NCI-H748 (cell line): ENCODE measurements at regions not wholly inside any gene's neighbourhood (a gene's known extent, or its start where the extent isn't known, plus 50 kb on each side); places are given as distances from the start of the nearest gene placed in this dataset.
"Not testable (repeated sequence)": the region's sequence is repeated elsewhere in the genome, so short reads cannot be mapped to it uniquely, and the experiment has no call there.

Source experiments
- DNase-seq: peaks from one replicate; lab custom pipeline; 2025; ENCODE audit not compliant: unreplicated experiment; lab: John Stamatoyannopoulos, UW

DNA sequence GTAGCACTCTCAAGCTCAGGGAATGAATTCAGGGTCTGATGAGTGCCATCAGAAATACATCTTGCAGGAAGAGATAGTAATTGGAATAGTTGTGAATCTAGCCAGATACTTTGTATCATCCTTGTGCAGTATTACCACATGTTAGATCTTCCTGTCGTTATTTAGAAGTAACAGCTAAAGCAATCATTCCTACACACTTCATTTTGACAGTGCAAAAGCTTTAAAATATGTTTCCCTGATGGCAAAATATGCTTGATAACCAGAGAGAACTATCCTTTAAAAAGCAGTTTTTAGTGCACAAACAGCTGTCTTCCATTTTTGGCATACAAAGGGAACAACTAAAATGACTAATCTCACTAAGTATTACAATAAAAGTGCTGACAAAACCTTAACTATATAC is 149.5 kb upstream of the SLC38A2 start:
- no peak for DNase-seq

DNA sequence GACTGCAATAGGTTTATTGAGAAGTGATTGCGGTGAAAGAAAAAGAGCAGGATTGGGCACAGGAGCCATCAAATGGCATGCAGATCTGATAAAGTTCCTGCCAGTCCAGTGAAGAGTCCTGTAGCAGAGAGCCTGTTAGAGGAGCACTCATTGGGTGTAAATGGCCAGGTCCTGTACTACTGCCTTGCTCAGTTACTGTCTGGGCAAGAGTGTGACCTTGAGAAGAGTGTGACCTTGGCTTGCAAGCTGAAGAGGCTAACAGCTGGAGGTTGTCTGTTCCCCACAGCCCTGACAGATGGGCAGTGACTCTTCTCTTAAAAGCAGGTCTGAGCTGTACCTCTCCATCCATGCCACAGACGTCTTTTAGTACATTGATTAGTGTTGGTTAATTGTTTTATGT is 148.6 kb upstream of the SLC38A2 start:
- no peak for DNase-seq

DNA sequence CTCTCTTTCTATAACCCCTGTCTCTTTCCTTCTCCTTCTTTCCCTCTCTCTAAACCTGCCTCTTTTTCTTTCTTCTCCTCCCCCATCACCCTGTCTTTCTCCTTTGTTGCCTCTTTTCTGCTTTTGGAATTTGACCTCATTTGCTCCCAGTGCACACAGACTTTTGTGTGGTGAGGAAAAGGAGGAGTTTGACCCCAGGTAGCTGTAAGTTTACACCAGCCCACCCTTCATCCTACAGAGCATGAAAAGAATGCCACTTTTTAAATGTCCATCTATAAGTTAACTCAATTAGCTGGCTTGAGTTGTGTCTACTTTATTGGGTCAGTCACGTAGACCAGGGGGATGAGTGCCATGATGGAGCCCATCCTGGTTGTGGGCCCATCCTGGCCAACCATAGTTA is 146.8 kb upstream of the SLC38A2 start:
- no peak for DNase-seq

DNA sequence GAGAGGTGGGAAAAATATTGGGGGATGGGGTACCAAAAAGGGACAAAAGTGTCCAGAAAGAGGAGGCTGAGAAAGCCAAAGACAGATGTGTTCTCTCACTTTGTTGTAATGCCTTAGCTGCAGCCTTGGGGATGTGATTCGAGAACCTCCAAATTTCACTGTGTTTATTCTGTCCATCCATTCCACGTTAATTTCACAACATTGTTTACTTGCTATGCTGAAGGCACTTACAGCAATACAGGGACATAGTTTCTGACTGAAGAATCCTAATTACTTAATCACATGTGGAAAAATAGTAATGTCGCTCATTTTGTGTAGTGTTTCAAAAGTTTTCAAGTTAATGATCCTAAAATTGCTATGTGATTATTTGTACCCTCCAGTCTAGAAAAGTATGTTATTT is 146.2 kb upstream of the SLC38A2 start:
- DNase-seq = no peak

DNA sequence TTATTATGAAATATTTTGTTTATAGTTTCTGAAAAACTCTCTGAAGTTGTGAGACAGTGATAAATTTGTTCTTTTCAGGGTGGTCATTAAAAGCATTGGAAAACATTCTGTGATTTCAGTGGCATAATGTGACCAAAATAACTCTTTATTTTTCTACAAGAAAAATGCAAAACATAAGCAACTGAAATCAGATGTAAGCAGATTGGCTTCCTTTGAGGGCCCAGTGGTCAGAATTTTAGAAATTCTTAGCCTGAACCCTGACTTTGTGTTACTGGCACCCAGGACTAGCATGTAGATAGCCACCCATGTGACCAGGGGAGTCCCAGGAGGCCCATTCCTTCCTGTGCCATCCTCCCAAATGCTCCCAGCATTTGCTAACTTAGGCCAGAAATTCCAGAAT is 145.6 kb upstream of the SLC38A2 start:
- DNase-seq = no peak

DNA sequence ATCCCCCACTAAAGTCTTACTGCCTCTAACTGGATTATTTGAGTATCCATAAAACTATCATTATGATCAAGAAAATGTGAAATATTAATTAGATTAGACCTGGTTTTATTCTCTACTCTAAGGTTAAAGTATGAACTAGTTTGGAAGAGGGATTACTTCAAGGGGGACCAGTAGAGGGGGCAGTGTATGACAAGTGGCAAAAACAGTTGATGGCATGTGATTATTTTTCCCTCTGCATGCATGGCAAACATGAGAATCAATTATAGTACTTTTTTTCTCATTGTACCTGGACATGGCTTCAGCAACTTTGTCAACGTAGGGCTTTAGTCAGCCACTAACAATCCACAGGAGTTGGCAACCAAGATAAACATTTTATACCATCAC is 145.0 kb upstream of the SLC38A2 start:
- no peak for DNase-seq

DNA sequence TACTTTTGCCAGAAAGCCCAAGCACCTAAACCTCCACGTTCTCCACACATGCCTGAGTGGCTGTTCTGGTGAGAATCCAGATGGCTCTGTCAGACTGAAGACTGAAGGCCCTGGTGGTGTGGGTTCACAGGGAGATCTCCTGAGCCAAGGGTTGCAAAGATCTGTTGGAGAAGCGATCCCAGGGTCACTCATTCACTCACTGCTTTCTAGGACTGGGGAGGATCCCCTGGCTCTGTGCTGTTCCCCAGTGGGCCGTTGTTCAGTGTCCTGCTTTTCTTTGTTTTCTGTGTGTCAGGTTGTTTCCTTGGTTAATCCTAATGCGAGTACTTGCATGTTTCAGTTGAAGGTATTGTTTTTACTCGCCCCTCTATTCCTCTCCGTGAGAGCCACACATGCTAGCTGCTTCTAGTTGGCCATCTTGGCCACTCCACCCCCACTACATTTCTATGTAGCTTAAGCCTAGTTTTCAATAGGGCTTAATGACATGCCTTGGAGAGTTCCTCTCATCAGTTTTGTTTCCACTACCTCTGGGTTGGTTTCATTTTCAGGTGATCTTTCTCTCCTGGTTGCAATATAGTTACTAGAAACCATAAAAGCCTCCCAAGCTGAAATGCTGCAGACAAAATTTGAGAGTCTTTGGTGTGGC is 144.5 kb upstream of the SLC38A2 start:
- DNase-seq = no peak

DNA sequence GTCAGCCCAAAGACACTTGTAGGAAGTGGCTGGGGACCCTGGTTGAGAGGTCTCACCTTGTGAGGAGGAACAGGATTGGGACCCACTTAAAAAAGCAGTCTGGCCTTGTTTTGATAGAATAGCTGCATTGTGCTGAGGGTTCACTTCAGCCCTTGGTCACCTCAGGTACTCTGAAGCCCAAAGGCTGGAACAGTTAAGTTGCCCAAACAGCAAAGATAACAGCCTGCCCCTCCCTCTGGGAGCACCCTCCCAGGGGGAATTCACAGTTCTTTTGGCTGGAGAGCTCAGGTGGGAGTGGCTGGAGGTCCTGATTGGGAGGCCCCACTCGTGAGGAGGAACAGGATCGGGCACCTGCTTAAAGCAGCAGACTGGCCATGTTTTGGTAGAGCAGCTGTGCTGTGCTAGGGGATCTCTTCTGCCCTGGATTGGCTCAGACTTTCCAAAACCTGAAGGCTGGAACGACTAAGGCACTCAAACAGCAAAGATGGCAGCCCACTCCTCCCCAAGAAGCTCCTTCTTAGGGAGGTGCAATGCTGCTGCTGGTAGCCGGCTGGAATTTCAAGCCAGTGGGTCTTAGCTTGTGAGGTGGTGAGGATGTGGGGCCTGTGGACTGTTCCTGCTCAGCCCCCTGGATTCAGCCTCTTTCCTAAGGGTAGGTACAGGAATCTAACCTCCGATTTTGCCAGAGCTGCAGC is 143.8 kb upstream of the SLC38A2 start:
- no peak for DNase-seq

DNA sequence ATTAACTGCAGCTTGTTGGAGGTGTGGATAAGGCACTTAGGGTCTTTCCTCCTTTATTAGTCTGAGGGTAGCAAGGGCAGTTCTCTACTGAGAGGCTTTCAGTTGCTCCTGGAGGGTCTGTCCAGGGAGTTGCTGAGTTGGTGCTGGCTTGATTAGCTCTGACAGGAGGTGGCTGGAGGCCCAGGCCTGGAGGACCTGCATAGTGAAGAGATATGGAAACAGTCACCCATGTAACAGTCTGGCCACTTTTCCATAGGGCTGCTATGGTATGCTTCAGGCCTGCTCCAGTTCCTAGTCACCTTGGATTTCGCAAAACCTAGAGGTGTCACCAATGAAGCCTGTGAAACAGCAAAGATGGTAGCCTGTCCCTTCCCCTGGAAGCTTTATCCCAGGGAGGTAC is 143.3 kb upstream of the SLC38A2 start:
- DNase-seq = no peak

DNA sequence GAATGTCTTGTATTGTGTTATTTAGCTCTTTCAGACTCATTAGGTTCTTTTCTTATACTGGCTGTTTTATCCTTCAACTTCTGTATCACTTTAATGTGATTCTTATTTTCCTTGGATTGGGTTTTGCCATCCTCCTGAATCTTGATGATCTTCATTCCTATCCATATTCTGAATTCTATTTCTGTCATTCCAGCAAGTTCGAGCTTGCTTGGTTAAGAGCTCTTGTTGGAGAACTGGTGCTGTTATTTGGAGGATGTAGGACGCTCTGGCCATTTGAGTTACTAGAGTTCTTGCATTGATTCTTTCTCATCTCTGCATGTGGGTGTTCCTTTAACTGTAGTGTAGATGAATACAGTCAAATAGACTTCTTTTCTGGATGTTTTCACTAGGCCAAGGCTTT is 142.3 kb upstream of the SLC38A2 start:
- no peak for DNase-seq

DNA sequence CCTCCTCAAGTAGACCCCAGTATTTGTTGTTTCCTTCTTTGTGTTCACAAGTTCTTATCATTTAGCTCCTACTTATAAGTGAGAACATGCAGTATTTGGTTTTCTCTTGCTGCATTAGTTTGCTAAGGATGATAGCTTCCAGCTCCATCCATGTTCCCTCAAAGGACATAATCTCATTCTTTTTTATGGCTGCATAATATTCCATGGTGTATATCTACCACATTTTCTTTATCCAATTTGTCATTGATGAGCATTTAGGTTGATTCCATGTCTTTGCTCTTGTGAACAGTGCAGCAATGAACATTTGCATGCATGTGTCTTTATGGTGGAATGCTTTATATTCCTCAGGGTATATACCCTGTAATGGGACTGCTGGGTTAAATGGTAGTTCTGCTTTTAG is 137.7 kb upstream of the SLC38A2 start:
- DNase-seq = not testable (repeated sequence)

DNA sequence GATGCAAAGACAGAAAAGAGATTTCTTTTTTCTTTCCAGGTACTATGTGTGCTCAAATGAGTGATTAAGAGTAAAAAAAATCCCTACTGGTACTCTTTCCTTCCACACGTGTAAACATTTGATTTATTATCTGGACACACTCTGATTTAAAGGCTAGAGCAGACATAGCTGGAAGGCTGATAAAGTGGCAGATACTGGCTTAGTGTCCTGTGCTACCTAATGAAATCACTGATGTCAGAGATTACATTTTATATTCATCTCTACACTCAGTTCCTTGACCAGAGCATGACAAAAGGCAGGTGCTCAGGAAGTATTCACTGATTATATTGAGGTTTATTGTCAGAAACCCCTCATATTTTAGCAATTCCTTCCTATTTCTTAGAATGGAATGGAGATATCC is 136.6 kb upstream of the SLC38A2 start:
- DNase-seq = no peak

DNA sequence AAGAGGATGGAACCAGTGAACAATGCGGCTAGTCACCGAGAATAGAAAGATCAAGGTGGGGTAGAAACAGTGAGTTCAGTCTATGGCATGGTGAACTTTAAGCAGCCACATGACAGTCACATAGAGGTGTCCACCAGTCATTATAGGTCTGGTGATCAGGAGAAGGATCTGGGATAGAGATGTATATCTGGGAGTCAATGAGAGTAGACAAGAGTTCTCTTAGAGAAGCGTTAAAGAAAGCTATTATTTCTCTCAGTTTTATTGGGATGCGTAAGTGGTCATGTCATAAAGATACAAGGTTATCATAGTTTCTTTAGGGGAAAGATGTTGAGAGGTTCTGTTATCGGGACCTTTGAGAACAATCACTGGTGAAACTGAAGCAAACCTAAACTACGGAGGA is 136.1 kb upstream of the SLC38A2 start:
- no peak for DNase-seq

DNA sequence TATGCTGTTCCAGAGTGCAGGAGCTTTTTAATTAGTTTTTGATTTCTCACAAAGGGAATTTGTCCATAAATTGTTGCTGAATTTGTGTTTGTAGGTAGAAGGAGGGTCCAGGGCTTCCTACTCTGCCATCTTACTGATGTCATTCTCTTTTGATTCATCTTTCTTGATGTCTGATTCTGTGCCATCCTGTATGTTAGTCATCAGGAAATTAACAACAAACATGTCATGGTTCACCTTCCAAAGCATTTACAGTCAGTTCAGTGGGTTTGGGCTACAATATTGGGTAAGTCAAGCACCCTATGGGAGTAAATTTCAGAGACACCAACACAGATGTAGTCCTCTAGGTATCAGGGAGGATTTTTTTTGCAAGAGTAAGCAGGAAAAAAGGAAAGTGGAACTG is 135.2 kb upstream of the SLC38A2 start:
- no peak for DNase-seq

DNA sequence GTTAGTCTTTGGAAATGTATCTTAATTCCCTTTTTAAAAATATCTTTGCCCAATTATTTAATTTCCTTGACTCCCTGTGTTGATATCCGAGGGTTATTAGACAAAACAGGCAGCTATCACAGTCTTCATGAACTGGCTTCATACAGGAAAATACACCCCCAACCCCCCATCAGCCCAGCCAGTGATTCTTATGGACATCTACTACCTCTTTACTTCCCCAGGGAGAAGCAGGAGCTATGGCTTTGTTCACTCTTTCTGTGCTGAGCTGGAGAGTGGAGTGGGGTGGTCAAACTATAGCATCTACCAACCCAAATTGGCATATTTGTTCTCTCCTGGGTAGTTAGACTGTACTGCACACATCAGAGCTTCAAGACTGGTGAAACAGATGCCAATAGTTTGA is 134.4 kb upstream of the SLC38A2 start:
- DNase-seq = no peak

DNA sequence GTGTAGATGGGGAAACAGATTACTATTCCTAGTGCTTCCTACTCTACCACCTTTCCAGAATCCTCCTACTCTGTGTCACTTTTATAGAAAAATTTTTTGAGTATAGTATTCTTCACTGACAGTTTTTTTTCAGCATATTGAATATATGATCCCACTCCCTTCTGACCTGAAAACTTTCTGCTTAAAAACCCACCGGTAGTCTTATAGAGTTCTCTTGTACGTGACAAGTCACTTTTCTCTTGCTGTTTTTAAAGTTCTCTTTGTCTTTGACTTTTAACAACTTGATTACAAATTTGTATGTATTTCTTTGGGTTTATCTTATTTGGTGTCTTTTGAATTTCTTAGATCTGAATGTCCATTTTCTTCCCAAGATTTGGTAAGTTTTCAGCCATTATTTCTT is 133.6 kb upstream of the SLC38A2 start:
- DNase-seq = no peak

DNA sequence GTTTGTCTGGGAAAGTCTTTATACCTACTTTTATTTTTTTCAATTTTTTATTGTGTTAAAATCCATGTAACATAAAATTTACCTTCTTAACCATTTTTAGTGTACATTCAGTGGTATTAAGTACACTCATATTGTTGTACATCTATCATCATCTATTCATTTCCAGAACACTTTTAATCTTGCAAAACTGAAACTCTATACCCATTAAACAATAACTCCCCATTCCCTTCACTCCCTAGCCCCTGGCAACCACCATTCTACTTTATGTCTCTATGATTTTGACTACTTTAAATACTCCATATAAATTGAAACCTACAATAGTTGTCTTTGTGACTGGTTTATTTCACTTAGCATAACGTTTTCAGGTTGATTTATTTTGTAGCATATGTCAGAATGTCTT is 131.9 kb upstream of the SLC38A2 start:
- DNase-seq = no peak

DNA sequence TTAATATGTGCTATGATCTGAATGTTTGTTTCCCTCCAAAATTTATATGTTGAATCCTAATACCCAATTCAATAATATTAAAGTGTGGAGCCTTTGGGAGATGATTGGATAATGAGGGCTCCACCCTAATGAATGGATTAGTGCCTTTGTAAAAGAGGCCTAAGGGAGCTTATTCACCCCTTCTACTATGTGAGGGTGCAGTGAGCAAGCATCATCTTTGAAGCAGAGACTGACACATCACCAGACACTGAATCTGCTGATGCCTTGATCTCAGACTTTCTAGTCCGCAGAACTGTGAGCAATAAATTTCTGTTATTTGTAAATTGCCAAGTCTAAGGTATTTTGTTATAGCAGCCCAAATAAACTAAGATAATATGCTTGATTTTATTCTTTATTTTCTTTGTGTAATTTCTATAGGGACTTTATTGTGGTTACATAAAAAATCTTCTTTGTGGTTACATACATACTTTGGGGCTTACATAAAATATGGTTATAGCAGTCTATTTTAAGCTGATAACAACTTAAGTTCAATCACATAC is 131.1 kb upstream of the SLC38A2 start:
- DNase-seq = no peak

DNA sequence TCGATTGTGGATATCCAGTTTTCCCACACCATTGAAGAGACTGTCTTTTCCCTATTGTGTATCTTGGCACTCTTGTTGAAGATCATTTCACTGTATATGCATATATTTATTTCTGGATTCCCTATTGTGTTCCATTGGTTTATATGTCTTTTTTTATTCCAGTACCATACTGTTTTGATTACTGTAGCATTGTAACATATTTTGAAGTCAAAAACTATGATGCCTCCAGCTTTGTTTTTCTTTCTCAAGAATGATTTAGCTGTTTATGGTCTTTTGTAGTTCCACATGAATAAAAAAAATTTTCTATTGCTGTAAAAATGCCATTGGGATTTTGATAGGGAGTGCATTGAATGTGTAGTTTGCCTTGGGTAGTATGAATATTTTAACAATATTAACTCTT is 128.1 kb upstream of the SLC38A2 start:
- DNase-seq = no peak

DNA sequence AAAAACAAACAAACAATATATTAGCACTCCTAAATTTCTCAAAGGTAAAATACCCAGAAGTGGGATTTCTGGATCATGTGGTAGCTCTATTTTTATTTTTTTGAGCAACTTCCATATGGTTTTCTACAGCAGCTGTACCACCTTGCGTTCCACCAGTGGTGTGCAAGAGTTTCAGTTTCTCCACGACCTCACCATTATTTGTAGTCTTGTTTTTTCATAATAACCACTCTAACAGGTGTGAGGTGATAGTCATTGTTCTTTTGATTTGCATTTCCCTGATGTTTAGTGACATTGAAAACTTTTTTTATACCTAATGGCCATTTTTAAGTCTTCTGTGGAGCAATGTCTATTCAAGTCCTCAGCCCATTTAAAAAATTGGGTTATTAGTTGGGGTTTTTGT is 127.3 kb upstream of the SLC38A2 start:
- DNase-seq = no peak

DNA sequence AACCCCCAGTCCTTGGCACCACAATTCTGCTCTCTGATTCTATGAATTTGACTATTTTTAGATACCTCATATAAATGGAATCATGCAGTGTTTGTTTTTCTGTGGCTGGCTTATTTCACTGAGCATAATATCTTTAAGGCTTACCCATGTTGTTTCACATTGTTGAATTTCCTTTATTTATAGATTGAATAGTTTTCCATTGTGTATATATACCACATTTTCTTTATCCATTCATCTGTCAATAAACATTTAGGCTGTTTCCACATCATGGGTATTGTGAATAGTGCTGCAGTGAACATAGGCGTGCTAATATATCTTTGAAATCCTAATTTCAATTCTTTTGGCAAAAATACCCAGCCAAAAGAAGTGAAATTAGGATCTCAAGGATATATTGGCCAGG is 126.7 kb upstream of the SLC38A2 start:
- DNase-seq = no peak

DNA sequence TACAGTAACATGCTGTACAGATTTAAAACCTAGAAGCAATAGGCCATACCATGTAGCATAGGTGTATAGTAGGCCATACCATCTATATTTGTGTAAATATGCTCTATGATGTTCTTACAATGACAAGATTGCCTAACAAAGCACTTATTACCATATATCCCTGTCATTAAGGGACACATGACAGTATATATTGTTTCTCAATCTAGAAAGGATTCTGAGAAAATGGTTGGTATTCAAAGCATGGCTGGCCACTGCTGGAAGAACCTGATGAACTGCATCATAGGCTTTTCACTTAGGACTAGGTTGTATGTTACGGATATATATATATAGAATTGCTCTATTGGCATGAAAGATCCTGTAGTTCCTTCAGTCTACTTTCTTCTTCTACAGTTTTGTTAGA is 125.2 kb upstream of the SLC38A2 start:
- no peak for DNase-seq

DNA sequence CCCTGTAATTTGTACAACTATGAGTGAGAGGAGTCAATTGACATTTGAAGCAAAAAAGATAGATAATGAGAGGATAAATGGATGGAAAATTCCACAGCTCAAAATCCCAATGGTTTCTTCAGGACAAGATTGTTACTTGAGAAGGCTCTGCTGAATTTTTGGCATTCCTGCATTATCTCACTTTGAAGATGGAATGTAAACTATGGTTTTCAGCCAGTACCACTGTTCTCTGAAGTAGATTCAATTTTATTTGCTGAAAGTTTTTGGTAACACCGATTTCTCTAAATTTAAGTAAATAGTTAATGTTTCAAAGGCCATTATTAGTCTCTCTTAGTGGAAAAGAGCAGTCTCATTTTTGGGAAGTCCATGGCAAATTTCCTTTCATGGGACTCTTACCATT is 121.9 kb upstream of the SLC38A2 start:
- no peak for DNase-seq
